ENCODE measurements at regions not wholly inside any gene's neighbourhood (a gene's known extent, or its start where the extent isn't known, plus 50 kb on each side); places are given as distances from the start of the nearest gene placed in this dataset.

DNA sequence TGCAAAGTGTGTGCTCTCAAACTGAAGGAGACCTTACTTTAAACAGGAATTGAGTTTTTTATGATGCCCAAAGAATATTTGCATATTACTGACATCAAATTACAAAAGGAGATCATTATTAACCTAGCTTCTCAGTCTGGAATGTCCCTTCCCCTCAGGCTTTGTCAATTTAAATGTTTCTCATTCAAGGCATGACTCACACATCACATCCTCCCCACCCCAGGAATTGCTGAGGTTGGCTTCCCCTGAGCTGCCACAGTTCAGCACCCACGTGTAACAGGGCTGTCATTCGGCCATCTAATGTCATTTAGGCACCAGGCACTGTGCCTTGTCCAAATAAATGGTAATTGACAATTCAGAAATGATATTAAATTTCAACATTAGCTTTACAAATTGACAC lies 305.9 kb upstream of the MGMT start:
- no peaks in the 10 kb centered on the region for H3K9me3 ChIP-seq (ENCODE audit: insufficient read depth, low read depth, low read length)
- H3K4me1 ChIP-seq (ENCODE audit: insufficient read depth, low read length), result peaks cover 21% of the 10 kb centered on the region
- no peaks in the 10 kb centered on the region for H3K36me3 ChIP-seq (ENCODE audit: insufficient read depth, low read length)
- no peak overlapping the region for H3K4me3 ChIP-seq (ENCODE audit: low read length)
- H3K27ac ChIP-seq (ENCODE audit: low read depth, low read length), result peak overlapping the region; percentile 58; the same call in 1 of the 2 replicates
- no peak overlapping the region for H3K9ac ChIP-seq (ENCODE audit: low read depth, low read length)
- 24% methylated on average over 2 of the region's 2 CpGs for WGBS
- no peaks in the 10 kb centered on the region for H3K27me3 ChIP-seq (ENCODE audit: insufficient read depth, low read length)

DNA sequence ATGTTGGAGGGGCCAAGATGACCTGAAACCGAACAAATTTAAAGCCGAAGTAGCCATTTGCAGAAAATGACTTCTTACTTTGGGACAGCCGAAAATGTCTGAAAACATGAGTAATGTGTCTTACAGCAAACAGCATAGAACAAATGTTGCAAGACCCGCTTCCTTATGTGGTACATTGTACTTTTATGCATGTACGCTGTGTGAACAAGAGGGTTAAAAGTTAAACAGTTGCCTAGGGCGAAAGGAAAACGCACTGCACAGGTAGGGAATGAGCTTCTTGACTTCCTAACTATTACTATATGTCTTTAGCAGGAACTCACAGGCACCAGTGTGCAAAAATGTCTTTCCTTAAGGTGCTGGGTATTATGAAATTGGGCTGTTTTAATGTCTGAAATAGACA lies 303.5 kb upstream of the MGMT start:
- H3K27me3 ChIP-seq (ENCODE audit: insufficient read depth, low read length), result no peaks in the 10 kb centered on the region
- H3K9ac ChIP-seq (ENCODE audit: low read depth, low read length), result no peak overlapping the region
- no peaks in the 10 kb centered on the region for H3K36me3 ChIP-seq (ENCODE audit: insufficient read depth, low read length)
- no peak overlapping the region for H3K4me3 ChIP-seq (ENCODE audit: low read length)
- 94% methylated on average over 7 of the region's 7 CpGs for WGBS
- H3K27ac ChIP-seq (ENCODE audit: low read depth, low read length), result no peak overlapping the region
- no peaks in the 10 kb centered on the region for H3K9me3 ChIP-seq (ENCODE audit: insufficient read depth, low read depth, low read length)
- H3K4me1 ChIP-seq (ENCODE audit: insufficient read depth, low read length), result peaks cover 21% of the 10 kb centered on the region

DNA sequence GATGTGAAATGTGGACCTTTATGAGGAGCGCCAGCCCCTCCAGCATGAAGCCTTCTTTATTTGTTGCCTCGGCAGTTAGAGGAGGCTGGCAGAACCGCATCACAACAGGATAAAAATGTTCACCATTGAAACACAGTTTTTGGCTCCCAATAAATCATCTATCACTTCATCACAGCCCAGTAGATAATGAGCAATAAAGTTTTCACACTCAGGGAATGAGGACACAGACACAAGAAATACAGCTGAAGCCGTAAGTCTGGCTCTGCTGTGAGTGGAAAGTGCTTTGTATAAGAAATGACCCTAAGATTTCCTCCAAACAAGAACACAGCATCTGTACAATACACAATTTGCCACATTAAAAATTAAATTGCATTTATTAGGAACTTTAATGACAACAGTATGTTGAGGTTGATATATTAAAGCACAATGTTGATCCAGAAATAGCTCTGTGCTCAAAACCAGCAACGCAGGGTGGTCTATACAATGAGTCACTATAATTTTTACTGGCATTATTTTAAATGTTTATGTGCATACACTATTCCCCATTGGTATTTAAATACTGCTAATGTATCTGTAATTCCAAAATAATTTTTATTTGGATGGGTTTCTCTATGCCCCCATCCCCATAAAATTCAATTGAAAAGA lies 301.8 kb upstream of the MGMT start:
- peaks cover 21% of the 10 kb centered on the region for H3K4me1 ChIP-seq (ENCODE audit: insufficient read depth, low read length)

DNA sequence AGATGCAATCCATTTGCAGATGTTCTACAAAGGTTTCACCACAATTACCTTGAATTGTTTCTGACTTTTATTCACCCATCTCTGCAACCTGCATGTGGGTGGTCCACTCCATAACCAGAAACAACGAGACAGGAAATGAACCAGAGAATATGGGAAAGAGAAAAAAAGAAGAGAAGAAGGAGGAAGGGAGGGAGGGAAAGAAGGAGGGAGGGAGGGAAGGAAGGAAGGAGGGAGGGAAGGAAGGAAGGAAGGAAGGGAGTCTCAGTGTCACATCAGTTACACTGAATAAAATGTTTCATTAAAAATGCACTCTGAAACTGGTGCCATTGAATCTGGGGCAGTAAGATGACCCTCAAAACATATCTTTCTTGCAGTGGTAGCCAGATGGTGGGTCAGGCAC lies 301.3 kb upstream of the MGMT start:
- H3K9ac ChIP-seq (ENCODE audit: low read depth, low read length), result no peak overlapping the region

More for the DNA sequence above, 301.8 kb upstream of the MGMT start:
- no peak overlapping the region for H3K4me3 ChIP-seq (ENCODE audit: low read length)
- H3K27ac ChIP-seq (ENCODE audit: low read depth, low read length), result no peak overlapping the region
- H3K9ac ChIP-seq (ENCODE audit: low read depth, low read length), result no peak overlapping the region
- 96% methylated on average over 4 of the region's 5 CpGs for WGBS
- H3K27me3 ChIP-seq (ENCODE audit: insufficient read depth, low read length), result no peaks in the 10 kb centered on the region
- H3K36me3 ChIP-seq (ENCODE audit: insufficient read depth, low read length), result no peaks in the 10 kb centered on the region
- H3K9me3 ChIP-seq (ENCODE audit: insufficient read depth, low read depth, low read length), result no peaks in the 10 kb centered on the region

DNA sequence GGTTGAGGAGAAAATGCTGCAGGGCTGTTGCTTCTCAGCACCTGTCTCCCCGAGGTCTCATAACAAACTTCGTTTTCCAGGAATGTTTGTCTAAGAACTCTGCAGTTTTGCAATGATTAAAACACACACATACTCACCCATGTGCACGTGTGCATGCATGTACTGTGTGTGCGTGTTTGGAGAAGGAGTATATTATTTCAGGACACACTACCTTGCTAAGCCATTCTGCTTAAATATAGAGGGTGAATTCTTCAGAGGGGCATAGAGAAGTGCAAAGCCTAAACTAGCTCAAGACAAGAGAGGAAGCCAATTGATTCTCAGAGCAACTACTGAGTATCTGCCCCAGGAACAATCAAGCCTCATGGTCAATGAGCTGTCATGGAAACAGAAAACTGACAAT lies 298.4 kb upstream of the MGMT start:
- Histone ChIP-seq H3K4me1 (ENCODE audit: insufficient read depth, low read length) (no peaks in the 10 kb centered on the region), H3K9ac (ENCODE audit: low read depth, low read length) (no peak overlapping the region), H3K4me3 (ENCODE audit: low read length) (no peak overlapping the region), H3K27ac (ENCODE audit: low read depth, low read length) (no peak overlapping the region), H3K27me3 (ENCODE audit: insufficient read depth, low read length) (no peaks in the 10 kb centered on the region), H3K36me3 (ENCODE audit: insufficient read depth, low read length) (no peaks in the 10 kb centered on the region), H3K9me3 (ENCODE audit: insufficient read depth, low read depth, low read length) (no peaks in the 10 kb centered on the region)
- WGBS, result 100% methylated on average over 2 of the region's 4 CpGs

More for the DNA sequence above, 301.3 kb upstream of the MGMT start:
- H3K27me3 ChIP-seq (ENCODE audit: insufficient read depth, low read length), result no peaks in the 10 kb centered on the region
- WGBS, result 100% methylated on average over 1 of the region's 1 CpG
- no peak overlapping the region for H3K27ac ChIP-seq (ENCODE audit: low read depth, low read length)
- peaks cover 17% of the 10 kb centered on the region for H3K4me1 ChIP-seq (ENCODE audit: insufficient read depth, low read length)
- no peaks in the 10 kb centered on the region for H3K9me3 ChIP-seq (ENCODE audit: insufficient read depth, low read depth, low read length)
- H3K36me3 ChIP-seq (ENCODE audit: insufficient read depth, low read length), result no peaks in the 10 kb centered on the region
- no peak overlapping the region for H3K4me3 ChIP-seq (ENCODE audit: low read length)

DNA sequence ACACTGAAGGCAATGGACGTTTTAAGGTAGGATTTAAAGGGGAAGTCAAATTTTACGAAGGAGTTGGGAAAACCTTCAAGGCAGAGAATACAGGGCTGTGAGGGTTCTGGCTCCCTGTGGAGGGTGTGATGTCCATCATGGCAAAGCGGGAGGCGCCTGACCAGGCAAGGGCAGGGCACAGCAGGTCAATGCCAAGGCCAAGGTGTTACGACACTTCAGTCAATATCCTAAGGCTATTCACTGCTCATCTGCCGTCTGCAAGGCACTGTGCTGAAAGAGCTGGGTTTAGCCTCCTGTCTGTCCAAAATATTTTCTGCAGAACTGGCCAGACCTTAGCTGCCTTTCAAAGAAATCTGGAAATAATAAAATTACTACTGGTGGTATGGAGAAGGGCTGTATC lies 297.9 kb upstream of the MGMT start:
- WGBS, result 84% methylated on average over 6 of the region's 6 CpGs
- Histone ChIP-seq H3K9me3 (ENCODE audit: insufficient read depth, low read depth, low read length) (no peaks in the 10 kb centered on the region), H3K4me1 (ENCODE audit: insufficient read depth, low read length) (peaks cover 2% of the 10 kb centered on the region; the same call in 1 of the 2 replicates), H3K4me3 (ENCODE audit: low read length) (no peak overlapping the region), H3K27ac (ENCODE audit: low read depth, low read length) (no peak overlapping the region), H3K9ac (ENCODE audit: low read depth, low read length) (no peak overlapping the region), H3K27me3 (ENCODE audit: insufficient read depth, low read length) (no peaks in the 10 kb centered on the region), H3K36me3 (ENCODE audit: insufficient read depth, low read length) (no peaks in the 10 kb centered on the region)

DNA sequence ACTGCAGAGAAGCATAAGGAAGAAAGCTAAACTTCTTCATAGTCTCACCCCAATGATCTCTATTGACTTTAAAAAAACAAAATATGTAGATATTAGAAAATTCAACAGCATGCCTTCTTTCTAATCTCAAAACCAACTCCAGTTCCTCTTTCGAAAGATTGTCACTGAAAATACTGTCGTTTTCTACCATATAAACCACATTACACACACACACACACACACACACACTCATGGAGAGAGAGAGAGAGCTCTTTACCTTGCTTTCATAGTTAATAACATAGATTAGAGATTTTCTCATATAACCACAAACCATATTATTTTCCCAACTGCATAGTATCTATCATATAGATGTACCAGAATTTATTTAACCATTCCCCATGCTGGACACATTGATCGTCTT lies 296.2 kb upstream of the MGMT start:
- Histone ChIP-seq H3K36me3 (ENCODE audit: insufficient read depth, low read length) (no peaks in the 10 kb centered on the region), H3K27me3 (ENCODE audit: insufficient read depth, low read length) (no peaks in the 10 kb centered on the region), H3K4me1 (ENCODE audit: insufficient read depth, low read length) (peaks cover 5% of the 10 kb centered on the region; the same call in 1 of the 2 replicates), H3K4me3 (ENCODE audit: low read length) (no peak overlapping the region), H3K9ac (ENCODE audit: low read depth, low read length) (no peak overlapping the region), H3K9me3 (ENCODE audit: insufficient read depth, low read depth, low read length) (no peaks in the 10 kb centered on the region), H3K27ac (ENCODE audit: low read depth, low read length) (no peak overlapping the region)
- WGBS, result 95% methylated on average over 2 of the region's 3 CpGs

DNA sequence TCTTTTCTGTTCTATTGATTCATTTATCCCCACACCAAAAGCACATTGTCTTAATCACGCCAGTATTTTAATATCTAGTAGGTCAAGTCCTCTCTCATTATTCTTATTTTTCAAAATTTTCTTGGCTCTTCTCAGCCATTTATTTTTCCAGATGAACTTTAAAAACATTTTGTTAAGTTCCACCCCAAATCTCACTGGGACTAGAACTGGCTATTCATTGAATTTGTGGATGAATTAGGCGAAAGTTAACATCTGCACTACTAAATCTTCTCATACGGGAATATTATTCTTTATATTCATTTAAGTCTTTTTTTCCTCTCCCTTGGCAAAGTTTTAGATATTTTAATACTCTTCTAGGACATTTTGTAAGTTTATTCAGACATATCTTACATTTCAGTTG lies 295.2 kb upstream of the MGMT start:
- Histone ChIP-seq H3K27me3 (ENCODE audit: insufficient read depth, low read length) (no peaks in the 10 kb centered on the region), H3K4me1 (ENCODE audit: insufficient read depth, low read length) (peaks cover 5% of the 10 kb centered on the region; the same call in 1 of the 2 replicates), H3K9me3 (ENCODE audit: insufficient read depth, low read depth, low read length) (no peaks in the 10 kb centered on the region), H3K9ac (ENCODE audit: low read depth, low read length) (no peak overlapping the region), H3K36me3 (ENCODE audit: insufficient read depth, low read length) (no peaks in the 10 kb centered on the region), H3K27ac (ENCODE audit: low read depth, low read length) (no peak overlapping the region), H3K4me3 (ENCODE audit: low read length) (no peak overlapping the region)
- 100% methylated on average over 1 of the region's 3 CpGs for WGBS

DNA sequence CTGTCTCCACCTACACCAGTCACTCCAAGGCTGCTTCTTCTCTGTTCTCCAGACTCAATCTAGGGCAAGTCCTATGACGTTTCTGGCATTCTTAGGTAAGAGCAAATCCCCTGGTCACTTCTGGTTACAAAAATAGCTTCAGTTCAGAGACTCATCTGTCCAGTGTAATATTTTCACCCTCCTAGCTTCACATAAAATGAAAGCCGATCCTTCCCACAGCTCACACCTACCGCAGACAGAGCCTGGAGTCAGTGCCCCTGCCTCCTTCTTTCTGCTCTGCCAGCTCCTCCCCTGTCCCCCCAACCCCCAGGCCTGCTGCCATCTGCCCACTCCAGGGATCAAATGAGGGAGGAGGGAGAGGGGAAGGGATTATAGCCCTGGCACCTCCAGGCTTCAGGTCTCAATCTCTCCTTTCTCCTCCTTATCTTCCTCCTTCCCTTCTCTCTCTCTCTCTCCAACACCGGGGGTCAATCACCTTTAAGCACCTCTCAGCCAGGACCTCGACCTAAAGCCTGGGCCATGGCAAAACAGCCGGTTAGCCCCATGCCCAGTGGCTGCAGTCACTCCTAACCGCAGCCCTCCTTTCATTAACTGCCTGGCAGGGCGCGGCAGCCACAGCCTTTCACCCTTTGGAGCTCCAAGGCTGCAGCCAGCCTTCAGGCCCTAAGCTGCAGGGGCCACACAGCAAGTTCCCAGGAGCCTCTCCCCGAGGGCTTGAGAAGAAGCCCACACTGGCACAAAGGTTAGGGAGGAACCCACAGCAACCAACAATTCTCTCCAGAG lies 292.6 kb upstream of the MGMT start:
- Histone ChIP-seq H3K27me3 (ENCODE audit: insufficient read depth, low read length) (no peaks in the 10 kb centered on the region), H3K4me3 (ENCODE audit: low read length) (no peak overlapping the region), H3K4me1 (ENCODE audit: insufficient read depth, low read length) (peaks cover 7% of the 10 kb centered on the region; the same call in 1 of the 2 replicates), H3K36me3 (ENCODE audit: insufficient read depth, low read length) (no peaks in the 10 kb centered on the region), H3K9ac (ENCODE audit: low read depth, low read length) (no peak overlapping the region), H3K27ac (ENCODE audit: low read depth, low read length) (no peak overlapping the region), H3K9me3 (ENCODE audit: insufficient read depth, low read depth, low read length) (no peaks in the 10 kb centered on the region)
- WGBS, result 88% methylated on average over 10 of the region's 10 CpGs

DNA sequence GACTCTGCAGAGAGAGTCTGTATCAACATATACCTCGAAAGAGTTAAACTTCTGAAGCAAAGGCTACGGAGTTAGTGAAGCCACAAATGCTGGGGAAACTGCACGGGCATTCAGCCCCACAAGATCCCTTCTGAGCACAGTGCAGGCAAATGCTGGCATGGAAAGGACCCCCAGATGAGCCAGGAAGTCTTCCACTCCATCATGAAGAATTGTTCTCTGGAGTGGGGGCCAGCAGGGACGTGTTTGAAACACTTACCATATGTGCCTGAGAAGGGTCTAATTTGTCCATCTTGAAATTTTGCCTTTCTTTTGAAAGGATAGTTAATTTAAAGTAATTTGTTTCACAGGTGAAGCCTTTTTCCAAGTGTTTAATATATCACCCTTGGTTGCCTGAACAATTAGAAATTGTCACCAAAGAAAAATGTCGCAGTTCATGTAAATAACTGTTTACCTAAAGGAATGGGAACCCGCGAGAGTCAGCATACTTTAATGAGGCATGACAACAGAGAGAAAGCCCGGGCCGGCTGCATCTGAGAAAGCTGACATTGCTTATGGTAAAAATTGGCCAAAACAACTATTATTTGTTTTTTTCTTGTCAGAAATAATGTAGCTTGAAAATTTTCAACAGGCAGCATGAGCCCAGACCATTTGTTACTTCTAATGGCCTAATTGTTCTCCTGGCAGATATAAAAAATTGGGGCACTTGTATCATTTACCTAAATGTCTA lies 287.6 kb upstream of the MGMT start:
- Histone ChIP-seq H3K4me1 (ENCODE audit: insufficient read depth, low read length) (peaks cover 10% of the 10 kb centered on the region; the same call in 1 of the 2 replicates), H3K27ac (ENCODE audit: low read depth, low read length) (no peak overlapping the region), H3K9ac (ENCODE audit: low read depth, low read length) (no peak overlapping the region), H3K27me3 (ENCODE audit: insufficient read depth, low read length) (no peaks in the 10 kb centered on the region), H3K9me3 (ENCODE audit: insufficient read depth, low read depth, low read length) (no peaks in the 10 kb centered on the region), H3K4me3 (ENCODE audit: low read length) (no peak overlapping the region), H3K36me3 (ENCODE audit: insufficient read depth, low read length) (no peaks in the 10 kb centered on the region)
- 79% methylated on average over 9 of the region's 9 CpGs for WGBS
